ENCODE measurements at regions not wholly inside any gene's neighbourhood (a gene's known extent, or its start where the extent isn't known, plus 50 kb on each side); places are given as distances from the start of the nearest gene placed in this dataset.
A peak's percentile ranks its signal among the peaks of the same experiment; 100 is the strongest.

DNA sequence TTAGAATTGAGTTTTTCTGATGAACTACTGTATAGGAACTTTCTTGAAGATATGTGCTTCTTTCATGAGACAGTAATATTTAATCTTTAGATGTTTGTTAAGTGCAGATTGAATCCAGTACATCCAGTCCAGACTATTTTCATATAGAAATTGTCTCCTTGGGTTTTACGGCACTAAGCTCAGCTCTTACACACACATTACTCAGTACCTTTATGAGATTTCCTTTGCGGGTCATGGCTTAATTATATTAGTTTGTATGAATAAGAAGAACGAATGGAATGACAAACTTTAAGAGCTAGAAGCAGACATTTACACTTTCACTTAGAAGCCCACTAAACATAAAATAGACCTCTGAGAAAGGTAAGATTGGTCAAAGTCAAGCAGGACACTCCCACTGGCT, 223.3 kb upstream of the THUMPD2 start:
- H3K27ac ChIP-seq: no peak overlapping the region
- TF ChIP-seq, protein P1, sequence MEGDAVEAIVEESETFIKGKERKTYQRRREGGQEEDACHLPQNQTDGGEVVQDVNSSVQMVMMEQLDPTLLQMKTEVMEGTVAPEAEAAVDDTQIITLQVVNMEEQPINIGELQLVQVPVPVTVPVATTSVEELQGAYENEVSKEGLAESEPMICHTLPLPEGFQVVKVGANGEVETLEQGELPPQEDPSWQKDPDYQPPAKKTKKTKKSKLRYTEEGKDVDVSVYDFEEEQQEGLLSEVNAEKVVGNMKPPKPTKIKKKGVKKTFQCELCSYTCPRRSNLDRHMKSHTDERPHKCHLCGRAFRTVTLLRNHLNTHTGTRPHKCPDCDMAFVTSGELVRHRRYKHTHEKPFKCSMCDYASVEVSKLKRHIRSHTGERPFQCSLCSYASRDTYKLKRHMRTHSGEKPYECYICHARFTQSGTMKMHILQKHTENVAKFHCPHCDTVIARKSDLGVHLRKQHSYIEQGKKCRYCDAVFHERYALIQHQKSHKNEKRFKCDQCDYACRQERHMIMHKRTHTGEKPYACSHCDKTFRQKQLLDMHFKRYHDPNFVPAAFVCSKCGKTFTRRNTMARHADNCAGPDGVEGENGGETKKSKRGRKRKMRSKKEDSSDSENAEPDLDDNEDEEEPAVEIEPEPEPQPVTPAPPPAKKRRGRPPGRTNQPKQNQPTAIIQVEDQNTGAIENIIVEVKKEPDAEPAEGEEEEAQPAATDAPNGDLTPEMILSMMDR (conservative IDR thresholded peaks at IDR 0.05; ENCODE audit: low read depth): no peak
- DNase-seq (ENCODE audit: low spot score): no peak
- ChIA-PET POLR2A (ENCODE audit: low non-redundant PET) (no interaction called here), CTCF (no interaction called here)

DNA sequence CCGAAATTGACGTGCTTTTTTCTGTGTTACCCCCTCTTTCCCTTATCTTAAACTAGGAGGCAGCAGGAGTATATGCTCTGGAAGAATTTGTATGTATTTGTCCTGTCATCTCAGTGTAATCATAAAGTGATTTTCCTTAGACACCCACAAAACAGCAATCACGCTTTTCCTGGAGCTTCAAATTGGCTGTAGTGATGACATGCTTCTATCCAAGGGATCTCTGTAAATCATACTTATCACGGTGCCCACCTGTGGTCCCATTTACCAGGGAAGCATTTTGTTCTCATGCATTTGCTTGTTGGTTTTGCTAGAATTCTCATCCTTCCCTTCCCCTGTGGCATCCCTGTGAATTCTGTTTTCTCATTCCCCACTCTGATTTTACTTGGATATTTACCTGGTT, 220.8 kb upstream of the THUMPD2 start:
- TF ChIP-seq, protein P1 (conservative IDR thresholded peaks at IDR 0.05; ENCODE audit: low read depth): no peak
- no peak overlapping the region for H3K27ac ChIP-seq
- ChIA-PET POLR2A (ENCODE audit: low non-redundant PET) (no interaction called here), CTCF (no interaction called here)
- DNase-seq (ENCODE audit: low spot score): no peak

DNA sequence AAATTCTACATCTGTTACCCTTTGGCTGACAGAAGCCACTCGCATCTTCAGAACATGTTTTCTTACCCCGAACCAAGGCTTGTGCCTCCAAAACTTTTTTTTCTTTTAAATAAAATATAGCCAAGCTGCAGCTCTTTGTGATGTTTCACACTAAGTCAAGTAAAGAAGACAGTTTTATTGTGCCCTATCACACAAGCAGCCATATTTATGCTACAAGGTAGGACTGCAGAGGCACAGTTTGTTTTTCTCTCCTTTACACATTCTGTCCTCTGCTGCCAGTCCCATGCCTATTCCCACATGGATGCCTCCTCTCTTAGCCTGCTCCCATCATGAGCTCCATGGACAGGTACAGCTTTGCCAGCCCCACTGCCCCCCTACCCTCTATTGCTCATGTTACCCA, 219.6 kb upstream of the THUMPD2 start:
- no peak overlapping the region for H3K27ac ChIP-seq
- CTCF ChIA-PET: no interaction called here

DNA sequence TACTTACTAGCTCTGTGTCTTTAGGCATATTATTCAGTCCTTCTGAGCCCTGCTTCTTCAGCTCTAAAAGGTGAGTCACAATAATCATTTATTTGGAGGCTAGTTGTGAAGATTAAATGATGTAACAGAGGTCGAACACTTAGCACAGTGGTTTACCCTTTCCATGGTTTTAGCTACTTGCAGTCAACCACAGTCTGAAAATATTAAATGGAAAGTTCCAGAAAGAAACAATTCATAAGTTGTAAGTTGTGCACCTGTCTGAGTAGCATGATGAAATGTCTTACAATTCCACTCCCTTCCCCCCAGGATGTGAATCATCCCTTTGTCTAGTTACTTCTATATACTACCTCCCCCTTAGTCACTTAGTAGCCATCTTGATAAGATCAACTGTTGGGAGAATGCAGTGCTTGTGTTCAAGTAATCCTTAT, 217.6 kb upstream of the THUMPD2 start:
- DNase-seq (ENCODE audit: low spot score): peak; percentile 12
- H3K27ac ChIP-seq: no peak overlapping the region
- TF ChIP-seq, protein P1 (conservative IDR thresholded peaks at IDR 0.05; ENCODE audit: low read depth): no peak
- CTCF ChIA-PET: no interaction called here
- POLR2A ChIA-PET (ENCODE audit: low non-redundant PET): no interaction called here

More for the DNA sequence above, 219.6 kb upstream of the THUMPD2 start:
- POLR2A ChIA-PET (ENCODE audit: low non-redundant PET): no interaction called here
- DNase-seq (ENCODE audit: low spot score): no peak
- TF ChIP-seq, protein P1 (conservative IDR thresholded peaks at IDR 0.05; ENCODE audit: low read depth): no peak

DNA sequence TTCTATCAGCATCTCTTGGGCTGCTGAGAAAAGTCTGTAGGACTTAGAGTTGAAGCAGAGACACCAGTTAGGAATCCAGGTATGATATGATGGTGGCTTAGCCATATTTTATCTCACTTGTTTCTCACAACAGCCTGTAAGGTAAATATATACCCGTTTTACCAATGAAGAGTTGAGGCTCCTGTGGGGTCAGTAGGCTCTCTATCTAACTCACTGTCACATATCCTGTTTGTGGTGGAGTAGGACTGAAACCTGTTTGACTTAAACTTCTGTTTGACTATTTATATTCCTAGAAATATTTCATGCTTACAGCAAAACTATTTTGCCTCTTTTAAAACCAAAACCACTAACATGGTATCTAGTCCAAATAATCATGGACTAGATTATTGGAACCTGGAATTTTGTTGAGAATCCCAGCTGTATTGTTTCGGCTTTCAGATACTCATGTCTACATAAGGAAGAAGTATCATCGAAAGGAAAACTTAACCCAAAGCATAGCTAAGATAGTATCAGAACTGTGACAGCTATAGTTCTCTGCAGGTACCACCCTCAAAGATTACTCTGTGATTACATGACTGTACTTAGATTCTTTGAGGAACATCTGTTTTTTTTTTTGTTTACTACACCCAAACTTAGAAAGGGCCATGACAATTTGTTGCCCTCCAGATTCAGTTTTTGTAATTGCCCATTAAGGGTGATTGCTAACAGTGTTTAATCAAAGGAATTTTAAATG, 216.1 kb upstream of the THUMPD2 start:
- TF ChIP-seq, protein P1 (conservative IDR thresholded peaks at IDR 0.05; ENCODE audit: low read depth): no peak
- DNase-seq (ENCODE audit: low spot score): no peak
- CTCF ChIA-PET: no interaction called here
- no peak overlapping the region for H3K27ac ChIP-seq
- POLR2A ChIA-PET (ENCODE audit: low non-redundant PET): no interaction called here

DNA sequence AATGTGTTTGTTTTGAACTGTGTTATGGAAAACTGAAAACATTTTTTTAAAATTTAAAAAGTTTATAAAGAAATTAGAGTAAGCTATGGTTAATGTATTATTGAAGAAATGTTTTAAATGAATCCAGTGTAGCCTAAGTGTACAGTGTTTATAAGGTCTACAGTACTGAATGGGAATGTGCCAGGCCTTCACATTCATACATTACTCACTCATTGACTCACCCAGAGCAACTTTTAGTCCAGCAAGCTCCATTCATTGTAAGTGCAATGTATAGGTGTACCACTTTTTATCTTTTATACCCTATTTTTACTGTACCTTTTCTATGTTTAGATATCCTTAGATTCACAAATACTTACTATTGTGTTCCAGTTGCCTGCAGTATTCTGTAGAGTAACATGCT, 215.1 kb upstream of the THUMPD2 start:
- TF ChIP-seq, protein P1 (conservative IDR thresholded peaks at IDR 0.05; ENCODE audit: low read depth): no peak
- no peak overlapping the region for H3K27ac ChIP-seq
- peak; percentile 24 for DNase-seq (ENCODE audit: low spot score)
- ChIA-PET POLR2A (ENCODE audit: low non-redundant PET) (no interaction called here), CTCF (interaction anchor here (0.6 kb wide), 2 partner anchors 41 to 519 kb away, joined by 3 read pairs; no protein-coding TSS in a partner anchor)
